Activated CD4-positive, alpha-beta T cell treated with anti-CD3 and anti-CD28 coated beads, Interleukin-10, Interleukin-2, amounts not matched to agents 100 ng/mL and 50 ng/mL, durations not matched to agents 16 hours and 8 hours (primary cell): ENCODE measurements at regions not wholly inside any gene's neighbourhood (a gene's known extent, or its start where the extent isn't known, plus 50 kb on each side); places are given as distances from the start of the nearest gene placed in this dataset.
"Not testable (repeated sequence)": the region's sequence is repeated elsewhere in the genome, so short reads cannot be mapped to it uniquely, and the experiment has no call there.

Experiments
- DNase-seq: peaks from one replicate; pipeline ENCODE4 v3.0.0-alpha.2; 2020

DNA sequence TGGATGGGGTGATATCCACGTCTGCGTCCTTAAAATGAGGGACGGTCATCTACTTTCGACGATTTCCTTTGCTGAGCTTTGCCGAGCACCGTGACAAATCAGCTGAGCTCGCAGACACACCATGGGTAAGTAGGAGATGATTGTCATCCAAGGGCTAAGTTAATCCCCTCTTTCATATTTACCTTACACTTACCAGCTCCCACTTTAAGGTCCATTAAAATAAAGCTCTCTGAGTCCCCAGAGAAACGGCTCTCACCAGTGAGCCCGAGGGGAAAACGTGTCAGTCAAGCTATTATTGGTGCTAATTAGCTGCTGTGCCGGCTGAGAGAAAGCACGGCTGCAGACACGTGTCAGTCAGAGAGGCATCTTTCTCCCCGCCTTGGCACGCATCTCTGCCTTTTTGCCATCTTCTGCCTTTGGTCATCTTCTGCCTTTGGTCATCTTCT is 72.2 kb downstream of the CRLF2 start:
- no peak for DNase-seq

DNA sequence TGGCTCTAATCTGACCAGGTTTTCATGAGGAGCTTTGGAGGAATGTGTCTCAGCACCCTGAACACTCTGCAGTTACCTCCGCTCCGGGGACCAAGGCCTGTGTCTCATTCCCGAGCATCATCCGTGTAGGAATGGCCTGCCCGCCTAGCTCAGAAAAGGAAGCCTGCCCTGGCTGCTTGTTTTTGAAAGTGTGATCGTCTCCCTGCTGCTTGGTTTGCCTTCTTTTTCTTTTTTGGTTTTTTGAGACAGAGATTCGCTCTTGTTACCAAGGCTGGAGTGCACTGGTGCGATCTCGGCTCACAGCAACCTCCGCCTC is 73.3 kb downstream of the CRLF2 start:
- no peak for DNase-seq

DNA sequence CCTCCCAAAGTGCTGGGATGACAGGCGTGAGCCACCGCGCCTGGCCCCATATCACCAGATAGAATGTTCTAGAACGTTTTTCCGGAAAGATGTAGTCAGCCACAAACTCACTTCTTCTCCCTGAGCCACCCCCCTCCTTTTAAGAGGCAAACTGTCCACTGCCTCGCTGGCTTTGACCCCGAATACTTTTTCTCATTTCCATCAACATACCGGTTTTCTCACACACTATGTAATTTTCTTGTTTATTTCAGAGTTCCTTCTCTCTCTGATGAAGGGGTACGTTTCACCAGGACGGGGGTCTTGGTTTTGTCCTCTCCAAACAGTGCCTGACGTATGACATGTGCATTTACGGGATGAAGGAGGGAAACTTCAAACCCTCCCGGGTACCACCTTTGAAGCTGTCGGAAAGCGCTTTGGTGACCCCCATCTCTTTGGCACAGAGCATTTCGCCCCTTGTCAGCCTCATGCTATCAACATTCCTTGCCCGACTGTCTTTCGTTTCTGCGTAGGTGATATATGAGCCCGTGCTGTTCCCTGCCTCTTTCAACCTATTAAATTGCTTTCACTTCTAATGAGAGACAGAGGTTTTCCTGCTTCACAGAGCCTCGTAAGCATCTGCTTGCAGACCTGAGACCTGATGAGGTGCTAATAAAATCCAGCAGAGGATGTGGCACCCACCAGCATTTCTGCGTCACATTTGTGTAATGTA is 73.8 kb downstream of the CRLF2 start:
- no peak for DNase-seq

DNA sequence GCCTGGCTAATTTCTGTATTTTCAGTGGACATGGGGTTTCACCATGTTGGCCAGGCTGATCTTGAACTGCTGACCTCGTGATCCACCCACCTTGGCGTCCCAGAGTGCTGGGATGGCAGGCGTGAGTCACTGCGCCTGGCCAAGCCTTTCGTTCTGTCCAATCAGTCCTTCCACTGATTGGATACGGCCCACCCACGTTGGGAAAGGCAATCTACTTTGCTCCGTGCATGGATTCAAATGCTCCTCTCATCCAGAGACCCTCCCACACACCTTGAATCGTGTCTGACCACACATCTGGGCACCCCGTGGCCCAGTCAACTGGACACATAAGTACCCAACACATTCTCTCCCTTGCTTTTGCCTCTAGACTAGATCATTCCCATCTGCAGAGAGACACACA is 74.9 kb downstream of the CRLF2 start:
- DNase-seq, result no peak

DNA sequence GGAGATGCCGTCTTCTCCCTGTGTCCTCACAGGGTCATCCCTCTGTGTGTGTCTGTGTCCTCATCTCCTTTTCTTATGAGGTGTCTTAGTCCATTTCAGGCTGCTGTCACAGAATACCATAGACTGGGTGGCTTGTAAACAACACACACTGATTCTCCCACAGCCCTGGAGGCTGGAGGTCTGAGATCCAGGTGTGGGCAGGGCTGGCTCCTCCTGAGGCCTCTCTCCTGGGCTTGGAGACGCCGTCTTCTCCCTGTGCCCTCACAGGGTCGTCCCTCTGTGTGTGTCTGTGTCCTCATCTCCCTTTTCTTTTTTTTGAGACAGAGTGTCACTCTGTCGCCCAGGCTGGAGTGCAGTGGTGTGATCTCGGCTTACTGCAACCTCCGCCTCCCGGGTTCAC is 75.9 kb downstream of the CRLF2 start:
- not testable (repeated sequence) for DNase-seq

DNA sequence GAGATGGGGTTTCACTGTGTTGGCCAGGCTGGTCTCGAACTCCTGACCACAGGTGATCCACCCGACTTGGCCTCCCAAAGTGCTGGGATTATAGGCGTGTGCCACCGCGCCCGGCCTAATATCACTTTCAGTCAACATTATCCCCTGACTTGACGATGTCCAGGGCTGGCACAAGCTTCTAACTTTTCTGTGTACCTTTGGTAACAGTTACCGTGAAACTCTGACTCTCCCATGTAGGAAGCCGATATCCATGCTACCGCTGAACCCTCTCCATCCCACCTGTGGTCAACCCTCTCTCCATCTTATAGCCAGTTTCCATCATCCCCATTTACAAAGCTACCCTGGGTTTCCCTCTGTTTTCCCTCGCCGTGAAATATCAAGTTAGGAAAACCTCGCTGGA is 77.5 kb downstream of the CRLF2 start:
- DNase-seq, result no peak

DNA sequence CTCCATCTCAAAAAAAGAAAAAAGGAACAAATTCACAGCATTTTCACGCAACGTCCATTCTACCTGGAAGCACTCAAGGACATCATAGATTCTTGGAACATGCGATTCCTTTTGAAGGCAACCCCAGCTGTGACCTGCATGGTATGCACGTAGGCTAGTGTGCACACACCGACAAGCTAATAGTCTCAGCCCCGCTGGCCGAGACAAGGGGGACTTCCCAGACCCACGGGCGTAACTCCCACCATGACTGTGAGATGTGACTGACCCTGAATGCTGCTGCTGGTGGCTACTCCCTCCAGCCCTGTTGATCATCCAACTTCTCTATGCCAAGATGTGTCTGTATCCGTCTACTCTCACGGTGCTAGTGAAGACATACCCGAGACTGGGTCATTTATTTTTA is 78.3 kb downstream of the CRLF2 start:
- DNase-seq, result no peak

DNA sequence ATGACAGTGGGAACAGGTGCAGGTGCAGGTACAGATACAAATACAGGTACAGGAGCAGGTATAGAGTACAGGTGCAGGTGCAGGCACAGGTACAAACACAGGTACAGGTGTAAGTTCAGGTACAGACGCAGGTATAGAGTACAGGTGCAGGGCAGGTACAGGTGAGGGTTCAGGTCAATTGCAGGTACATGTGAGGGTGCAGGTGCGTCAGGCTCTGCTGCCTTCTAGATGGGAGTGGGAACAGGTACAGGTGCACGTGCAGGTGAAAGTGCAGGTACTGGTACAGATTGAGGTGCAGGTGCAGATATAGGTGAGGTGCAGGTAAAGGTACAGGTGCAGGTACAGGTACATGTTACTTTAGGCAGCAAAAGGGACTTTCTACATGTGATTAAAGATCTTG is 85.7 kb downstream of the CRLF2 start:
- DNase-seq, result no peak

DNA sequence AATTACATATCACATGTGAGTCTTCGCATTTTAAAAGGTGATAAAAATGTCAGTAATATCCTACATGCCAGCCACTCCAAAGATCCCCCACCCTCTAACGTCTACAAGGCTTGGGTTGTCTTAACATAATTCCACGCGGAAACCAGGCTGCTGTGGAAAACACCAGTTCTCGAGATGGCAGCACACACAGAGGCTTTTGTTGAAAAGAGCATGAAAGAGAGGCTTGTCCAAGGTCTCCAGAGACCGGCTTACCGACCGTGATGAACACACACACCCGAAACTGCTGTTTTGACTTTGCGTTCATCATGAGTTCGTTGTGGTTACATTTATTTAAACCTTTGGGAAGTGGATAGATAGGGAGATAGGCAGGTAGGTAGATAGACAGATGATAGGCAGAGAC is 87.9 kb downstream of the CRLF2 start:
- no peak for DNase-seq

DNA sequence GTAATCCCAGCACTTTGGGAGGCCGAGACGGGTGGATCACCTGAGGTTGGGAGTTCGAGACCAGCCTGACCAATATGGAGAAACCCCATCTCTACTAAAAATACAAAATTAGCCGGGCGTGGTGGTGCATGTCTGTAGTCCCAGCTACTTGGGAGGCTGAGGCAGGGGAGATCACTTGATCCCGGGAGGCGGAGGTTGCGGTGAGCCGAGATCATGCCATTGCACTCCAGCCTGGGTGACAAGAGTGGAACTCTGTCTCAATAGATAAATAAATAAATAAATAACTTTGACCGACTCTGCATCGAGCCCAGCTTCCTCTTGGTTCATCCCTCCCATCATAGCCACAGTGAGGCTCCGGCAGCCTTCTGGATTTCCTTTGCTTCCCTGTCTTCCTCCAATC is 89.6 kb downstream of the CRLF2 start:
- DNase-seq, result not testable (repeated sequence)

DNA sequence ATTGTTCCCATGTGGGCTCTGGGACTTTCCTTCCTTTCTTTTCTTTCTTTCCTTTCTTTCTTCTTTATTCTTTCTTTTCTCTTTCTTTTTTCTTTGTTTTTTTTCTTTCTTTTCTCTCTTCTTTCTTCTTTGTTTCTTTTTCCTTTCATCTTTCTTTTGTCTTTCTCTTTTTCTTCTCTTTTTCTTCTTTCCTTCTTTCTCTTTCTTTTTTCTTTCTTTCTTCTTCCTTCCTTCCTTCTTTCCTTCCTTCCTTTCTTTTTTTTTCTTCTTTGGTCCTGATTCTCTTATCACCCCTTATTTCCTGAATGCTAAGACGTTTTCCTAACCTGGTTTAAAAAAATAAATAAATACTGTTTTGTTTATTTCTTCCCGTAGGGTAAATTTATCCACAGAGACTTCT is 93.2 kb downstream of the CRLF2 start:
- DNase-seq, result no peak

DNA sequence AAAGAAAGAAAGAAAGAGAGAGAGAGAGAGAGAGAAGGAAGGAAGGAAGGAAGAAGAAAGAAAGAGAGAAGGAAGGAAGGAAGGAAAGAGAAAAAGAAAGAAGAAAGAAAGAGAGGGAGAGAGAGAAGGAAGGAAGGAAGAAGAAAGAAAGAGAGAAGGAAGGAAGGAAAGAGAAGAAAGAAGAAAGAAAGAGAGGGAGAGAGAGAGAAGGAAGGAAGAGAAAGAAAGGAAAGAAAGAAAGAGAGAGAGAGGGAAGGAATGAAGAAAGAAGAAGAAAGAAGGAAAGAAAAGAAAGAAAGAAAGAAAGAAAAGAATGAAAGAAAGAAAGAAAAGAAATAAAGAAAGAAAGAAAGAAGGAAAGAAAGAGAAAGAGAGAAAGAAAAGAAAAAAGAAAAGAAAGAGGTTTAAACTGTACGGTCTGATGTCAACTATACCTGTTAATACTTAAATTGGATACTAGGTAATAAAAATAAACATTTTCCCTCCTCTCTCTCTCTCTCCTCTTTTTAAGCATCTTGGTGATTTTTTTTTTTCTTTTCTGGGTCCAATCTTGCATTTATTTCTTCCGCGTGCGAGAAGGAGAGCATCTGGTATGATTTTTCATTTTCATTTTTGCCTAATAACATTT is 93.8 kb downstream of the CRLF2 start:
- no peak for DNase-seq

DNA sequence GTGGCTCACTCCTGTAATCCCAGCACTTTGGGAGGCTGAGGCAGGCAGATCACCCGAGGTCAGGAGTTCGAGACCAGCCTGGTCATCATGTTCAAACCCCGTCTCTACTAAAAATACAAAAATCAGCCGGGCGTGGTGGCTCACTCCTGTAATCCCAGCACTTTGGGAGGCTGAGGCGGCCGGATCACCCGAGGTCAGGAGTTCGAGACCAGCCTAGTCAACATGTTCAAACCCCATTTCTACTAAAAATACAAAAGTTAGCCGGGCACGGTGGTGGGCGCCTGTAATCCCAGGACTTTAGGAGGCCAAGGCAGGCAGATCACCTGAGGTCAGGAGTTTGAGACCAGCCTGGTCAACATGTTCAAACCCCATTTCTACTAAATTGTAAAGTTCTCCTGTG is 97.0 kb downstream of the CRLF2 start:
- DNase-seq, result not testable (repeated sequence)

DNA sequence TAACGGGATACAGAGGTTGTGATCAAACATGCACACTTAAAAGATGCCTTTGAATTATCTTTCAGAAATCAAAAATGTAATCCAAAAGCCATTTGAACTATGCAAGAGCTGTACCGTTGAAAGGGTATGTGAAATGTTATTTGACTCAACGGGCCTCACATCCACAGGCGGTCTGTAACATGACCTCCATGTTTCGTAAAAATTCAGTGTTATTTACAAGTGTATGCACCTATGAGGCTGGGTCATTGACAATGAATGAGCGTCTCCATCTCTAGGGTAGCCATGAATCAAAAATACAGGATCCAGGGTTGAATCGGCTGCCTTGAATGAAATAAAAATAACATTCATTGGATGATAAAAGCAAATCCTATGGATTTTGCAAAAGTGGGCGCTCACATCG is 100.1 kb downstream of the CRLF2 start:
- no peak for DNase-seq

DNA sequence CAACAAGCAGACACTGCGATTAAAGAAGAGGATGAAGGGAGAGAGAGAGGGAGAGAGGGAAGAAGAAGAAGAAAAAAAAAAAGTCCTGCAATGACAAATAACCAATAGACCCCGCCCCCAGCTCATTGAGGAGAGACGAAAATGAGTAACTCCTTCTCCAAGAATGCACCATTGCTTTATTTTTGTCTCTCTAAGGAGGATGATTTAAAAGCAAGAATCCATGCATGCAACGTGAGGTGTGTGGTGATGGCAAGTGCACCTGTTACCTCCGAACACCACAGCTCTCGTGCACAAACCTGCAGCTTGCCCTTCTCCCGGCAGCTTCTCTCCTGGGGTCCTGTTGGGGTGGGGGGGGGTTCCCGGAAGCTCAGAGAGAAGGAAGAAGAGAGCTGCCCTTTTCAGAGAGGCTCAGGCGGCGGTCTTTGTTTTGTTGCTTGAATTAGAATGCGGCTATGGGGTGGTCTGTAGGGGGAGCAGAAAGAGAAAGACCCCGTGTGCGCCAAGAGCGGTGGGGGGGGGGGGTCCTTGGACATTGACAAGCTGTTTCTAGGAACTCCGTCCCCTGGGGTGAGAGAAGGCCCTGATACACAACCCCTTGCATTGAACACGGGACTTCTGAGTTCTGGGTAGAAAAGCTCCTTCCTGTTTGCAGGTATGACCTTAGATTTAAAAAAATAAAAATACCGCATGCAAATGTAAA is 100.7 kb downstream of the CRLF2 start:
- no peak for DNase-seq

DNA sequence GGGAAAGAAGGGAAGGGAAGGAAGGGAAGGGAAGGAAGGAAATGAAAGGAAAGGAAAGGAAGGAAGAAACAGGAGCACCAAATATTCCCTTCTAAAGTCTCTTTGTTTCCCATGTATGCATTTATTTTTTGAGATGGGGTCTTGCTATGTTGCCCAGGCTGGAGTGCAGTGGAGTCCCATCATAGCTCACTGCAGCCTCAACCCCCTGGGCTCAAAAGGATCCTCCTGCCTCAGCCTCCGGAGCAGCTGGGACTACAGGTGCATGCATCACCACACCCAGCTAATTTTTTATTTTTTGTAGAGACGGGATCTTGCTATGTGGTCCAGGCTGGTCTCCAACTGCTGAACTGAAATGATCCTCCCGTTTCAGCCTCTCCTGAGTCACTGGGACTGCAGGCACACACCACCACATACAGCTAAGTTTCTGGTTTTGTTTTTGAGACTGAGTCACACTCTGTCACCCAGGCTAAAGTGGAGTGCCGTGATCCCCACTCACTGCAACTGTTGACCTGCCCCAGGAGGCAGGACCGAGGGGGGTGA is 102.8 kb downstream of the CRLF2 start:
- DNase-seq, result no peak

DNA sequence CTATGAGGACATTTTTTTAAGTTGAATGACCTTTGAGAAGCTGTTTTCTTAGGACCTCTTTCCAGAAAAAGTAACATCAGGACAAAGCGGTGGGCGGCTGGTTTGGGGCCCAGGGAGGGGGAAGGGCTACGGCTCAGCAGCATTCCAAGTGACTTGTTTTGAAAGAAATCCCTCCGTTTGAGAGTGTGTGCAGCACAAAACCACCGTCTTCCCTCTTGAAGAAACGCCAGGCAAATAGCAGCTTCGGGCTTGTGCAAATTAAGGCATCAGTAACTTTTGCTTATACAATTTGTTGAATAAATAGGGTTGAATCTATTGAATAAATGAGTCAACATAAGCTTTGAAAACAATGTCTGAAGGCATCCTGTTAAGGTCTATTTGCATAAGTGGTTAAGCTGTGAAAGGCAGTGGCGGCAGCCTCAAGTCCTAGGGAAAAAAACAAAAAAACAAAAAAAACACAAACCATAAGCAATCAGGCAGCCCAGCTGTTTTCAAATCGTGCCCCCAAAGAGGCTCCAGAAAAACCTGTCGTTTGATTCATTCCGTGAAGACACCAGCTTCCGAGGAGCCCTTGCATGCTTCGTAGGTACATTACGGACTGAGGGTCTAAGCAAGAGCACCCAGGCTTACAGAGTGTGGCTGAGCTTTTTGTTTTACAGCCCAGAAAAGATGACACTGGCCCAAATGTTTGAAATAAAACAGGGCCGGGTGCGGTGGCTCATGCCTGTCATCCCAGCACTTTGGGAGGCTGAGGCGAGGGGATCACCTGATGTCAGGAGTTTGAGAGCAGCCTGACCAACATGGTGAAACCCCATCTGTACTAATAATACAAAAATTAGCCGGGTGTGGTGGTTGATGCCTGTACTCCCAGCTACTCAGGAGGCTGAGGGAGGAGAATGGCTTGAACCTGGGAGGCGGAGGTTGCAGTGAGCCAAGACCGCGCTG is 103.7 kb downstream of the CRLF2 start:
- DNase-seq, result no peak

DNA sequence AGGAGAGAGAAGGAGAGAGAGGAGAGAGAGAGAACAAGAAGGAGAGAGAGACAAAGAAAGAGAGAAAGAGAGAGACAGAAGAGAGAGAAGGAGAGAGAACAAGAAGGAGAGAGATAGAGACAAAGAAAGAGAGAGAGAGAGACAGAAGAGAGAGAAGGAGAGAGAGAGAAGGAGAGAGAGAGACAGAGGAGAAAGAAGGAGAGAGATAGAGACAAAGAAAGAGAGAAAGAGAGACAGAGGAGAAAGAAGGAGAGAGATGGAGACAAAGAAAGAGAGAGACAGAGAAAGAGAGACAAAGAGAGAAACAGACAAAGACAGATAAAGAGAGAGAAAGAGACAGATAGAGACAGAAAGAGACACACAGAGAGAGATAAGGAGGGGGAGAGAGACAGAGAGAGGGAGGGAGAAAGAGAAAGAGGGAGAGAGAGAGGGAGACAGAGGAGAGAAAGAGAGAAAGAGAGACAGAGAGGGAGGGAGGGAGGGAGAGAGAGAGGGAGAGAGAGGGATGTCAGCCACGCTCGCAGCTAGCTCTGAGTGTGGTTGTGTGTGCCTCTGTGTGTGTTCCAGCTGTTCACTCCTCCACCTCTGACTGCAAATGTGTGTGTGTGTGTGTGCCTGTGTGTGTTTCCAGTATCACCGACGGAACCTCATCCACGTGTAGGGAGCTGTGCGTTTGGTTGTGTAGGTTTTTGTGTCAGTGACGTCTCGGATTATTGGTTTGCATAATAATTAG is 105.8 kb downstream of the CRLF2 start:
- no peak for DNase-seq

DNA sequence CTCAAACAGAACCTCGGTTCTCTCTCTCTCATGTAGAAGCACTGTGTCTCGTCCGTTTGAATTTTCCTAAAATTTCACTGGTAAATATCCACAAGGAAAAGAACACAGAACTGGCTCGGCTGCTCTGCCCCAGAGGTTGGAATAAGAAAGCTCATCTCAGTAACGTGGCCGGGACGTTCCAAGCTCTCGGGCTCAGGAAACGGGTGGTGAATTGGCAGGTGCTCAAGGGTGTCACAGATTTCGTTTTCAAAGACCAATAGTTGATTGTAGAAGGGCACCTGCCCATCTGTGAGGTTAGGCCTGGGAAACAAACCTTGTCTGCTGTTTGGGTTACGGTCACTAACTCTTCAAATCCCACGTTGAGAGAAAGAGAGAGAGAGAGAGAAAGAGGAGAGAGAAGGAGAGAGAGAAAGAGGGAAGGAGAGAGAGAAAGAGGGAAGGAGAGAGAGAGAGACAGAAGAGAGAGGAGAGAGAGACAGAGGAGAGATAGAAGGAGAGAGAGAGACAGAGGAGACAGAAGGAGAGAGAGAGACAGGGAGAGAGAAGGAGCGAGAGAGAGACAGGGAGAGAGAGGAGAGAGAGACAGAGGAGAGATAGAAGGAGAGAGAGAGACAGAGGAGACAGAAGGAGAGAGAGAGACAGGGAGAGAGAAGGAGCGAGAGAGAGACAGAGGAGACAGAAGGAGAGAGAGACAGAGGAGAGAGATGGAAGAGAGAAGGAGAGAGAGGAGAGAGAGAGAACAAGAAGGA is 106.6 kb downstream of the CRLF2 start:
- no peak for DNase-seq

DNA sequence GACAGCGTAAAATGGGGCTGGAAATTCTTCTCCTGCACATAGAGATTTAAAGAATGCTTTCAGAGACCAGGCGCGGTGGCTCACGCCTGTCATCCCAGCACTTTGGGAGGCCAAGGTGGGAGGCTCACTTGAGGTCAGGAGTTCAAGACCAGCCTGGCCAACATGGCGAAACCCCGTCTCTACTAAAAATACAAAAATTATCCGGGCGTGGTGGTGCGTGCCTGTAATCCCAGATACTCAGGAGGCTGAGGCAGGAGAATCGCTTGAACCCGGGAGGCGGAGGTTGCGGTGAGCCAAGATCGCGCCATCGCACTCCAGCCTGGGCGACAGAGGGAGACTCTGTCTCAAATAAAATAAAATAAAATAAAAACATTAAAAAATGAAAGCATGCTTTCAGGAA is 107.4 kb downstream of the CRLF2 start:
- not testable (repeated sequence) for DNase-seq

DNA sequence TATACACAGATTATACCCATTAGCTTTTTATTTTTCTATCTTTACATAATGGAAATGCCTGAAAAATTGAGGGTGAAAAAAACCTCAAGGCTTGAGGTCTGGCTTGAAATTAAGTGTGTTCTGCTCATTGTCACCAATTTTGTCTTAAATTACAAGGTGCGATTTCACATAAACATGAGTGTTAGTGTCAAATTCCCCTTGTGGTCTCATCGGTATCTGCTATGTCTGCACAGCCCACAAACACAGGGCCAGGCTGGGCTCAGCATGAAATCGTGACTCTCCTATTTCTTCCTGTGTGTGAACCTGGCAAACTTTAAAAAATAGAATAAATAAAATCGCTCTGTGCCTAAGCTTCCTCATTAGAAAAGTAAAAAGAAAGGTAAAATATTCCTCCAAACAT is 109.1 kb downstream of the CRLF2 start:
- DNase-seq, result no peak

DNA sequence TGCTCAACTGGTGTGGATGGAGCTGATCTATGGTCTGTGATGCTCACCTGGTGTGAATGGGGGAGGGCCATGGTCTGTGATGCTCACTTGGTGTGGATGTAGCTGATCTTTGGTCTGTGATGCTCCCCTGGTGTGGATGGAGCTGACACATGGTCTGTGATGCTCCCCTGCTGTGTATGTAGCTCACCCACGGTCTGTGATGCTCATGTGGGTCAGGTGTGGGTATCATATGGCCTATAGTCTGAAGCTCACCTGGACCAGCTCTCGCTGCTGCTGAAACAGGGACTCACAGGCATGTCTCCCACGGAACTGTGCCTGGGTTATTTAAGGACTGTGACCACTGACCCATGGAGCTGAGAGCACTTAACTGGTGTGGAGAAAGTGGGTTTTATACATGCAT is 109.7 kb downstream of the CRLF2 start:
- DNase-seq, result no peak
